ENCODE measurements at regions not wholly inside any gene's neighbourhood (a gene's known extent, or its start where the extent isn't known, plus 50 kb on each side); places are given as distances from the start of the nearest gene placed in this dataset.

- peak; percentile 11 for DNase-seq
Observed at GRCh38 chr6:2502998-2503674, 247.6 kb downstream of the MYLK4 start.

DNA sequence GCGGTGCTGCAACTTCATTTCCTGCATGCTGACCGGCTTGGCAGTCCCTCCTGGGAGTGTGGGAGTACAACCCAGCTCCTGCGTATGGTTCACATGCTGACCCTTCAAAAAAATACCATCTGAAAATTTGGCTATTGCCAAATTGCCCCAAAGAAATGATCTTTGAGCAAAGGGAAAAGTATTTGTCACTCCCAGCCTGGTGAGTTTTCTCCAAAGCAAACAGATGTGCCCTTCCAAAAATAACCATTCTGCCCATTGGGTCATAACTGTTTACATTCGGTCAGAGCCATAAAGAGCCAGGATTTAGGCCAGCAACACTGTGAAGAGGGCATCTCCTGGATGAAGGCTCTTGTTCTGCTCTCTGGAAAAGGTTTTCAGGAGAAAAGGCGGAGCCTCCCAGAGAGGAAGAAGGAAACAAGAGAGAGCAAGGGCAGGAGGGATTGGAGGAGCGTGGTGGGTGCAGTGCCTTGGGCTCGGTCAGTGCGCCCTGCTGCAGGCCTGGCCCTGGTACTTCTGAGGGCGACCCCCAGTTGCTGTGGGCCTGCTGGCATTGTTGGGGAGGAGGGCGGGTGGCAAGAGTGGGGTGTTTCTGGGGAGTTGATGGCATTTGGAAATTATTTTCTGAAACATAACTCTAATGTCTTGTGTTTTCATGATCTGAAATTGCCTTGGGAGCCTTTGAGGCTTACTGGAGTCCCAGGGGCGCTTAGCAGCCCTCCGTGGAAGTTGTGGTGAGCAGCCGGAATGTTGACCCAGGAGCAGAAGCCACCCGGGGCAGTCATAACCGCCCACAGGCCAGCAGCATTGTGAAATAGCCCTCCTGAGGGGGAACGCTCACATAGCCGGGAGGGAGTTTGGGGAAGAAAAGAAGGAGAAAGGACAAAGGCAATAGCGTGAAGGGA, 248.4 kb downstream of the MYLK4 start:
- DNase-seq: no peak

DNA sequence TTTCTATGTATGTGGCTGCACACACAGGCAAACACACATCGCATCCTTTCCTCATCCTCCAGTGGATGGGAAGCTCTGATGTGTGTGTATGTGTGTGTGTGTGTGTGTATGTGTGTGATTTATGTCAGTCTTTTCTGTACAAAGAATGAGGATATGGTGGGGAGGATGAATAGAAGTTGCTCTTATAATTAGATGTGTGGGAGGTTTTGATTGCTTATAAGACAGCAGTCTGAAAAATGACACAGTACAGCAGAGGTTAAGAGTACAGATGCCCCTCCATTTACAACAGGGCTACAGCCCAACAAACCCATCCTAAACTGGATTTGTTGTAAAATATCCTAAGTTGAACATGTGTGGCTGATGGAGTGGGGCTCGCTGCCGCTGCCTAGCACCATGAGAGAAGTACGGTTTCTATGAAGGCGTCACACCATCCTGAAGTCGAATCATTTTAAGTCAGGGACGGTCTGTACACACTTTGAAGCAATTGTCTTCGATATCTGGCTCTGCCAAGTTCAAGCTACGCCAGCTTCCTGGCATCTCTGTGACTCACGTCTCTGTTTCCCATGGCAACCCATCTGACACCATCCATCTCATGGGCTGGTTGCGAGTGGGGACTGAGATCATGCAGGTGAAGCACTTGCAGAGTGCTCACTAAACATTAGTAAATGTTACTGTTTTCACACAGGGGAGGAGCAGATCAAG, 252.6 kb downstream of the MYLK4 start:
- DNase-seq: no peak

DNA sequence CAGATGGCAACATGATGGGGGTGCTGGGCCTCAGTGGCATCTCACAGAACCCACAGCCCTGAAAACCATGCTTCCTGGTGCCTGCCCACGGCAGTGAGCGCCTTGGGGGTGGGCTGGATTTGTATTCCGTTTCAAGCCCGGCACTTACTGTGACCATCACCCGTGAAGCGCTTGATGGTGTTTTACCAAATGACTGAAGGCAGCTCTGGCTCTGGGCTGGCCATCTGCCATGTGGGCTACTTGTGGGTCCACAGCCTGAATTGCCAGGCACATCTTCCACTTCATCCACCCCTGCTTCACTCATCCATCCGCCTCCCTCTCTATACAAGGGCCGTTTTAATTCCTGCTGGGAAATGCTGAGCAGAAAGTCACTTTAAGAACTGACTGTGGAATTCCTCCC, 250.9 kb upstream of the GMDS start:
- no peak for DNase-seq

- no peak for DNase-seq
Observed at GRCh38 chr6:2492686-2493523, 247.5 kb upstream of the GMDS start.

- DNase-seq: no peak
Observed at GRCh38 chr6:2491137-2491536, 245.7 kb upstream of the GMDS start.

GRCh38 chr6:2488578-2488977, 243.2 kb upstream of the GMDS start:
- DNase-seq: no peak

DNA sequence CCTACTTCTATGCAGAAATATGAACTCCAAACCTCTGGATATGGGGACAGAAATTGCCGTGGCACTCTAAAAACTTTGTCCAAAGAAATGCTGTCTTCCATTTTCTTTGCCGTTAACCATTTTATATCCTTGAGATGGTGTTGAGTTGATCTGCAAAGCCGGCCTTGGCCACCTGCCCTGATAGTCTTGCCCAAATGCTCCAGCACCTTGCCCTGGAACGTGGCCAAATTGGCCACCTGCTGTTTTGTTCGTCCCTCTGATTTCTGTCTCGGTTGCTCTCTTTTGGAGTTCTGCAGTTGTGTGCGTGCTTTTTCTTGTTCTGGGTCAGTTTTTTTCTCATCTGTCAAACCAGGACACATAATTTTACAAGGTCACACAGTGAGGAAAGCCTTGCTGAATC, 239.7 kb upstream of the GMDS start:
- no peak for DNase-seq

- no peak for DNase-seq
Observed at GRCh38 chr6:2482773-2483172, 237.4 kb upstream of the GMDS start.

- DNase-seq: no peak
Observed at GRCh38 chr6:2481307-2481706, 235.9 kb upstream of the GMDS start.

DNA sequence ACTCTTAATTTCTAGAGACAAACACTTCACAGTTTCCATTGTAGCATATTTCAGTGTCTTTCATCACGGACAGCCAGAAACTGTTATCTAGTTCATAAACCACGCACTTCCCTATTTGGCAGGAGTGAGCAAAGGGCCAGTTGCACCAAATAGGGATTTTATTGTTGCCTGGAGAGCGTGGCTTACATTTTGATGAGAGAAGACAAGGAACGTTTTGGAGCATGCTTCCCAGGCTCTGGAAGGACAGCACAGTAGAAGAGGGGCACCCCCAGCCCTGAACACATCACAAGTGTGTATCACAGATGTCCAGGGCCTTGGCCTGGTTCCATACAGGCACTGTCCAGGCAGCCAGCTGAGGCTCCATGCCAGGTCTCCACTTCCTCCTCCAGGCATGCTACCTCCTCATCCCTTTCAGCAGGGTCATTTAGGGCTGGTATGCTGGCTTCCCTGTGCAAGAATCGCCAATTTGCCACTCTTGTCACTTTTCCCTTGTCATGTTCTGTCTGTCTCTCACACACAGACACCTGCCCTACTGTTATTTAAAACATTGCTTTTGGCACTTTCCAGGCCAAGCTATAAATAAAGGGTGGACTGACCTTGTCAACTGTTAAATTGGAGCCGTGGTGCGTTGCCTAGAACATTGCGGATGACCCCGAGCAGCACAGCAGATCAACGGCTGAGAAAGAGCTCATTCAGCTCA, 235.0 kb upstream of the GMDS start:
- no peak for DNase-seq

DNA sequence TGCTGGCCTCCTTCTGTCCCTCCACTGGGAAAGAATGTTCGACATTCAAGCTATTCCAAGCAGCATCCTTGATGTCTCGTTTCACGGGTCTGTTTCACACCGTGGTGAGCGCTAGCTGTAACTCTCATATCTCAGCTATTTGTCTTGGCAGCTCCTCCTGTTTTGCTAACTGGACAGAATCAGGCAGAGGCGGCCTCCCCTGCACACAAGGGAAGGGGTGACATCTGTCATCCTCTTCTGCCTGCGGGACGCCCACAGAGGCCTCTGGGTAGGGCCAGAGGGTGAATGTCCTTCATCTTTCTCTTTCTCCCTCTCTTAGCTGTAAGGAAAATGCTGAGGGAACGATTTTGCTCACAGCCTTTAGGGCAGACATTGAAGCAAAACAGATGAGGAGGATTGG, 232.8 kb upstream of the GMDS start:
- no peak for DNase-seq

DNA sequence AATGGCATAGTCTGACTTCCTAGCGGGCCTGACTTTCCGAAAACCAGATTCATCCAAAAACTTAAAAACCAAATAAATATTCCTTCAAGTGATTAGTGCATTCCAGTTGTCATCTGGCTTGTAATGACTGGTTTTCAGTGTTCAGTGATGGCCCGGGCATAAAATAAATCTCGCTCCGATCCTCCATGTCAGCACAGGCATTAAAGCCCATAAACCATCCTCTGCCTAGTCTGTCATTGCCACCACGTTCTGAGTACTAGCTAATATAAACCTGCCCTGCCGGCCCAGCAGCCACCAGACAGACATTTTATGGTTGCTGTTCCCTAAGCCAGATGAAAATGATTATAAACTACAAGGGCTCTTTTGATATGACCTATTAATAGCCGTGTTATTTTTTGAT, 232.3 kb upstream of the GMDS start:
- no peak for DNase-seq

DNA sequence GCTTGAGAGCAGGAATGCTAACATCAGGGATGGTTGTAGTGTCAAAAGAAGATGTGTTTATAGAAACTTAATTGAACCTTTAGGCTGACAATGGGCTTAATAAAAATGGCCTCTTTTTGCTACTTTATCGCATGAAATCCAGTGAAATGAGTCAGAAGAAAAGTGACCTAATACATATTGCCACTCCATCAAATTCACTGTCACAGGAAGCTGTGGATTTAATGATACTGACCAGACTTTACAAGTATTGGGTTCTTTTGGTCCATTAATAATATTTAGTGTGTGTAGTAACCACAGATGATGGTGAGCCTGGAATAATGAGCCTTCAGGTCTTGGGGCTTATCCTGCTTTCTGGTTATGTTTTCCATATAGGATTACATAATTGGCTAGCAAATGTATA, 231.8 kb upstream of the GMDS start:
- DNase-seq: no peak

DNA sequence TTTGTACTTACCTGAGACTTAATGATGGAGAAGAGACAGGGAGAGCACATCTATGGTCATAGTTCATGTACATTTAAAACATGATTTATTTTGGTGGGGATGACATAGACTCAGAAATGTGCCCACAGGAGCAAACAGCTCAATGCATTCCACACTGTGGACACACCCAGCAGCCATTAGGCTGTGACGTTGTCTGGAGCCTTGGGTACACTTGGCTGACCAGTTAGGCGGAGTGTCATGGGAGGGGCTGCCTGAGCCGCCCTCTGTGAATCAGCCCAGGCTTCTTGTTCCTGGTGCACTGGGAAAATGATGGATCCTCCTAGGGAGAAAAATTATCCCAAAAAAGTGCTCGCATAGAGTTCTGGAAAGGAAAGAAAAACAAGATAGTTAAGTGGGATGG, 231.0 kb upstream of the GMDS start:
- no peak for DNase-seq

DNA sequence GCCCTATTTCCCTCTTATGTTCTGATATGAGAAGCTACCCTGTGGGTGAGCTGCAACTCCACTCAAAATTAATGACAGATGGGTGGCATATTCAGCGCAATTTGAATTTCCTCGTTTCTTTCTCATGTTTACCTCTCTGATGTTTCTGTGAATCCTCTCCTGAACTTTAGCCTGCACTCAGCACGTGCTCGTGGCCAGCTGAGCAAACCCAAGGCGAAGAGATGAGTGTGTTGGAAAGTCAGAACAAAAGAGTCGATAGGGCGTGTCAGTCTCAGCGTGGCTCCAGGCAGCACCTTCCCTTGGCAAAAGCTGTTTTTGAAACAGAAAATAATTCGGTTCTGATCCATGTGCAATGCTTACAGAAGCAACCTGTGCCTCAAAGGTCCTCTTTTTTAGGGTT, 226.1 kb upstream of the GMDS start:
- no peak for DNase-seq

DNA sequence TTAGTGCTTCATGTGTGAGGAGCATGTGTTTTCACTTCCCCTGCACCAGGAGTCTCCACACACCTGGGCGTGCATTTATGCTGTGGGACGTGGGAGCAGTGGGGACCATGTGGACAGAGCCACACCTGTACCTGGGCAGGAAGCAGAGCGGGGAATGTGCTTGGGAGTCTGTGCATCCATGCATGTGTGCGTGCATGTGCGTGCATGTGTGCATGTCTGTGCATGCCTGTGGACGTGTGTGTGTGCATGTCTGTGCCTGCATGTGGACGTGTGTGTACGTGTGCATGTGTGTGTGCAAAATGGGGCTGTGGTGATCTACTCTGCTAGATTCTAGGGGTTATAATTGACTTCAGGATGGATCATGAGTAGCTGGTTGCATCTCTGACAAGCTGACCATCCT, 224.0 kb upstream of the GMDS start:
- no peak for DNase-seq

GRCh38 chr6:2468601-2468955, 223.2 kb upstream of the GMDS start:
- no peak for DNase-seq

DNA sequence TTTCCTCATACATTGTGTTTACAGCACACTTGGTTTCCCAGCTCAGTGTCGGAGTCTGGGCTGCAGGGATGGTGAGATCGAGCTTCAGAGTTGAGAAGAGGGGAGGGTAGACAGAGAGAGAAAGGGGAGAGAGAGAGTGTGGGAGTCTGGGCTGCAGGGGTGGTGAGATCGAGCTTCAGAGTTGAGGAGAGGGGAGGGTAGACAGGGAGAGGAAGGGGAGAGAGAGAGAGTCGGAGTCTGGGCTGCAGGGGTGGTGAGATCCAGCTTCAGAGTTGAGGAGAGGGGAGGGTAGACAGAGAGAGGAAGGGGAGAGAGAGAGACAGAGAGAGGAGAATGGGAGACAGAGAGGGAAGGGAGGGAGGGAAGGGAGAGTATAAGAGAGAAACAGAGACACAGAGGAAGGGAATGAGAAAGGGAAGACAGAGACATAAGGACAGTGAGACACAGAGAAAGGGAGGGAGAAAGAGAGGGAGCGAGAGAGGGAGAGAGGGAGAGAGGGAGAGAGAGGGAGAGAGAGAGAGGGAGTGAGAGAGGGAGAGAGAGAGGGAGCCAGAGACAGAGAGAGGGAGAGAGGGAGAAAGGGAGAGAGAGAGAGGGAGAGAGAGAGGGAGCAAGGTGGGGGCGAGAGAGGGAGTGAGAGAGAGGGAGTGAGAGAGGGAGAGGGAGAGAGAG, 222.7 kb upstream of the GMDS start:
- DNase-seq: no peak

GRCh38 chr6:2465336-2465735, 219.9 kb upstream of the GMDS start:
- DNase-seq: no peak

DNA sequence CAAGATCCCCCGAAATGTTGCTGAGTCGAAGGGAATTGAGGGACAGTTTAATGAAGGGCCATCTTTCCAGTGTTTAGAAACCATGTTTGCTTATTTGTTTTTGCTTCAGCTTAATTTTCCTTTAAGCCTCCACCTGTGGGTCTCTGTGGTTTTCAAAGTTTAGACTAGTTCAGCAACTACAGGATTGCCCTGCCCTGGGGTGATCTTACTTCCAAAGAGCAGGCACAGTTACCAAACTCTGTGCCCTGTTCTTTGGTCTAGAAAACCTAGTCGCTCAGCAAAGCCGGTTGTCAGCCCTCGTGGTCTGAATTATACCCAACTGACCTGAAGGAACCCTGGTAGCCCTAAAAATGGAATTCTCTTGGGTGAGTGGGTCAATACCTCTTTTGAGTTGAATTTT, 219.2 kb upstream of the GMDS start:
- no peak for DNase-seq

Measured in skin of body (tissue), 1 donor.